Panc1 (cell line): ENCODE measurements at regions not wholly inside any gene's neighbourhood (a gene's known extent, or its start where the extent isn't known, plus 50 kb on each side); places are given as distances from the start of the nearest gene placed in this dataset.

Source experiments
- CTCF ChIP-seq: fragments of 450-650 bp; IDR thresholded peaks from 2 replicates; pipeline ENCODE4 v1.5.1; 2017; ENCODE audit warnings: mild to moderate bottlenecking
- POLR2AphosphoS5 ChIP-seq: IDR thresholded peaks from 2 replicates; pipeline ENCODE4 v1.6.1; 2012; ENCODE audit warnings: mild to moderate bottlenecking, low read depth, low read length, moderate library complexity
- REST ChIP-seq, 2 experiments: IDR thresholded peaks; 2 replicates each; pipeline ENCODE4 v1.6.1; 2011 to 2012; ENCODE audit warnings: low read depth in 2 of 2, control low read depth in 1 of 2, low read length in 1 of 2, mild to moderate bottlenecking in 1 of 2, moderate library complexity in 1 of 2; ENCODE audit not compliant: insufficient read depth in 1 of 2
- SIN3A ChIP-seq: IDR thresholded peaks from 2 replicates; pipeline ENCODE4 v1.6.1; 2012; ENCODE audit warnings: low read depth, mild to moderate bottlenecking, low read length, moderate library complexity, borderline replicate concordance; ENCODE audit not compliant: insufficient read depth
- TCF7L2 ChIP-seq: IDR thresholded peaks from 2 replicates; pipeline ENCODE4 v1.6.1; 2011; ENCODE audit warnings: mild to moderate bottlenecking, low read depth, low read length, inconsistent platforms

GRCh38 chr11:128271401-128271800, 316.0 kb downstream of the ETS1 start:
- TF ChIP-seq CTCF (no peak), SIN3A (no peak), POLR2AphosphoS5 (no peak), REST (IDR thresholded peaks at IDR 0.05; ENCODE audit: insufficient read depth in 1 of 2, low read depth in 2 of 2, low read length in 1 of 2) (no peak), TCF7L2 (no peak)
